SK-N-SH treated with all-trans-retinoic acid at 6 μM for 48 hours (cell line): ENCODE measurements at regions not wholly inside any gene's neighbourhood (a gene's known extent, or its start where the extent isn't known, plus 50 kb on each side); places are given as distances from the start of the nearest gene placed in this dataset.

Source experiments
- CREB5 ChIP-seq: fragments of 250-450 bp; sonication (Bioruptor Pico); IDR thresholded peaks from 2 replicates; pipeline ENCODE4 v1.5.1; 2020; ENCODE audit warnings: low read depth, mild to moderate bottlenecking, moderate library complexity
- RARB ChIP-seq: fragments of 250-450 bp; sonication (Bioruptor Pico); IDR thresholded peaks from 2 replicates; pipeline ENCODE4 v1.8.0; 2021; ENCODE audit warnings: mild to moderate bottlenecking, moderate library complexity
- TOX ChIP-seq: fragments of 250-450 bp; sonication (Bioruptor Pico); IDR thresholded peaks from 2 replicates; pipeline ENCODE4 v1.8.0; 2021; ENCODE audit warnings: mild to moderate bottlenecking, moderate library complexity, borderline replicate concordance
- ZFP3 ChIP-seq: fragments of 250-450 bp; sonication (Bioruptor Pico); IDR thresholded peaks from 2 replicates; pipeline ENCODE4 v1.5.0; 2020; ENCODE audit warnings: mild to moderate bottlenecking, moderate library complexity
- TF ChIP-seq, protein P1 (sequence below): fragments of 250-450 bp; sonication (Bioruptor Pico); IDR thresholded peaks from 2 replicates; pipeline ENCODE4 v1.8.0; 2020; ENCODE audit warnings: mild to moderate bottlenecking, moderate library complexity, borderline replicate concordance
- TF ChIP-seq, protein P2 (sequence below): fragments of 250-450 bp; sonication (Bioruptor Pico); IDR thresholded peaks from 2 replicates; pipeline ENCODE4 v1.5.0; 2020; ENCODE audit warnings: mild to moderate bottlenecking, moderate library complexity

- TF ChIP-seq, protein P1, sequence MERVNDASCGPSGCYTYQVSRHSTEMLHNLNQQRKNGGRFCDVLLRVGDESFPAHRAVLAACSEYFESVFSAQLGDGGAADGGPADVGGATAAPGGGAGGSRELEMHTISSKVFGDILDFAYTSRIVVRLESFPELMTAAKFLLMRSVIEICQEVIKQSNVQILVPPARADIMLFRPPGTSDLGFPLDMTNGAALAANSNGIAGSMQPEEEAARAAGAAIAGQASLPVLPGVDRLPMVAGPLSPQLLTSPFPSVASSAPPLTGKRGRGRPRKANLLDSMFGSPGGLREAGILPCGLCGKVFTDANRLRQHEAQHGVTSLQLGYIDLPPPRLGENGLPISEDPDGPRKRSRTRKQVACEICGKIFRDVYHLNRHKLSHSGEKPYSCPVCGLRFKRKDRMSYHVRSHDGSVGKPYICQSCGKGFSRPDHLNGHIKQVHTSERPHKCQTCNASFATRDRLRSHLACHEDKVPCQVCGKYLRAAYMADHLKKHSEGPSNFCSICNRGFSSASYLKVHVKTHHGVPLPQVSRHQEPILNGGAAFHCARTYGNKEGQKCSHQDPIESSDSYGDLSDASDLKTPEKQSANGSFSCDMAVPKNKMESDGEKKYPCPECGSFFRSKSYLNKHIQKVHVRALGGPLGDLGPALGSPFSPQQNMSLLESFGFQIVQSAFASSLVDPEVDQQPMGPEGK (CRISPR knock-in tag): no peak
- TF ChIP-seq ZFP3 (CRISPR knock-in tag) (no peak), CREB5 (CRISPR knock-in tag) (no peak), RARB (CRISPR knock-in tag) (no peak), TOX (no peak)
- TF ChIP-seq, protein P2, sequence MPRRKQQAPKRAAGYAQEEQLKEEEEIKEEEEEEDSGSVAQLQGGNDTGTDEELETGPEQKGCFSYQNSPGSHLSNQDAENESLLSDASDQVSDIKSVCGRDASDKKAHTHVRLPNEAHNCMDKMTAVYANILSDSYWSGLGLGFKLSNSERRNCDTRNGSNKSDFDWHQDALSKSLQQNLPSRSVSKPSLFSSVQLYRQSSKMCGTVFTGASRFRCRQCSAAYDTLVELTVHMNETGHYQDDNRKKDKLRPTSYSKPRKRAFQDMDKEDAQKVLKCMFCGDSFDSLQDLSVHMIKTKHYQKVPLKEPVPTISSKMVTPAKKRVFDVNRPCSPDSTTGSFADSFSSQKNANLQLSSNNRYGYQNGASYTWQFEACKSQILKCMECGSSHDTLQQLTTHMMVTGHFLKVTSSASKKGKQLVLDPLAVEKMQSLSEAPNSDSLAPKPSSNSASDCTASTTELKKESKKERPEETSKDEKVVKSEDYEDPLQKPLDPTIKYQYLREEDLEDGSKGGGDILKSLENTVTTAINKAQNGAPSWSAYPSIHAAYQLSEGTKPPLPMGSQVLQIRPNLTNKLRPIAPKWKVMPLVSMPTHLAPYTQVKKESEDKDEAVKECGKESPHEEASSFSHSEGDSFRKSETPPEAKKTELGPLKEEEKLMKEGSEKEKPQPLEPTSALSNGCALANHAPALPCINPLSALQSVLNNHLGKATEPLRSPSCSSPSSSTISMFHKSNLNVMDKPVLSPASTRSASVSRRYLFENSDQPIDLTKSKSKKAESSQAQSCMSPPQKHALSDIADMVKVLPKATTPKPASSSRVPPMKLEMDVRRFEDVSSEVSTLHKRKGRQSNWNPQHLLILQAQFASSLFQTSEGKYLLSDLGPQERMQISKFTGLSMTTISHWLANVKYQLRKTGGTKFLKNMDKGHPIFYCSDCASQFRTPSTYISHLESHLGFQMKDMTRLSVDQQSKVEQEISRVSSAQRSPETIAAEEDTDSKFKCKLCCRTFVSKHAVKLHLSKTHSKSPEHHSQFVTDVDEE: no peak
Measured at GRCh38 chr21:43300496-43301408, 126.2 kb downstream of the SIK1 start.
